Mucosa of descending colon (tissue), 3 donors: ENCODE measurements at regions not wholly inside any gene's neighbourhood (a gene's known extent, or its start where the extent isn't known, plus 50 kb on each side); places are given as distances from the start of the nearest gene placed in this dataset.
A peak's percentile ranks its signal among the peaks of the same experiment; 100 is the strongest.
"Not testable (repeated sequence)": the region's sequence is repeated elsewhere in the genome, so short reads cannot be mapped to it uniquely, and the experiment has no call there.

ENCODE experiments used
- ATAC-seq: fragments of 200-7000 bp; cut with Tn5 transposase; one replicate; pipeline ENCODE4 v1.9.1; 2020; ENCODE audit warnings: mild to moderate bottlenecking, moderate library complexity
- DNase-seq, 3 donors: peaks; one replicate each; pipeline ENCODE4 v3.0.0-alpha.2; 2020
- H3K36me3 ChIP-seq: fragments of 200-600 bp; one replicate; pipeline ENCODE4 v1.8.0; 2021; ENCODE audit warnings: low read depth, mild to moderate bottlenecking
- H3K4me1 ChIP-seq: fragments of 200-600 bp; one replicate; pipeline ENCODE4 v1.8.0; 2021; ENCODE audit warnings: low read depth, mild to moderate bottlenecking
- H3K4me3 ChIP-seq: fragments of 200-600 bp; one replicate; pipeline ENCODE4 v1.8.0; 2021; ENCODE audit warnings: mild to moderate bottlenecking
- H3K9me3 ChIP-seq: fragments of 200-600 bp; one replicate; pipeline ENCODE4 v1.8.0; 2021; ENCODE audit warnings: mild to moderate bottlenecking
- CTCF ChIP-seq: fragments of 200-600 bp; IDR thresholded peaks from one replicate; pipeline ENCODE4 v1.8.0; 2022; ENCODE audit warnings: antibody characterized with exemption, mild to moderate bottlenecking
- intact Hi-C, 2 donors: fragments of 100-400 bp; cut with DNase I in 1 of 2; cut with micrococcal nuclease in 1 of 2; formaldehyde crosslinking; loops; one replicate each; pipeline versions ENCODE4 v1.11.0 to v1.11.1; 2022; cut with DNase I, micrococcal nuclease
- donor health status: DM: no; HTN: no; CAD: no; lungs with moderate emphysema.
- donor health status: DM: no; HTN: no; CAD: no.
- donor health status: DM: no; HTN: yes; CAD: no.

GRCh38 chr3:178350763-178351162, 185.5 kb upstream of the KCNMB2 start:
- peaks cover 6% of the 10 kb centered on the region for H3K9me3 ChIP-seq
- intact Hi-C loops = no loop called here
- no peak for ATAC-seq
- DNase-seq = no peak
- no peaks in the 10 kb centered on the region for H3K36me3 ChIP-seq
- no peak for TF ChIP-seq CTCF
- H3K4me1 ChIP-seq = no peaks in the 10 kb centered on the region
- H3K4me3 ChIP-seq = no peak overlapping the region

- Histone ChIP-seq H3K4me1 (no peaks in the 10 kb centered on the region), H3K4me3 (no peak overlapping the region), H3K36me3 (no peaks in the 10 kb centered on the region), H3K9me3 (peaks cover 6% of the 10 kb centered on the region)
- DNase-seq (no peak), ATAC-seq (peak; percentile 8)
- intact Hi-C loops = no loop called here
- no peak for TF ChIP-seq CTCF
These were observed 183.8 kb upstream of the KCNMB2 start for GRCh38 chr3:178352326-178353005.

GRCh38 chr3:178353006-178353694, 183.1 kb upstream of the KCNMB2 start:
- Histone ChIP-seq H3K4me3 (no peak overlapping the region), H3K36me3 (no peaks in the 10 kb centered on the region), H3K4me1 (no peaks in the 10 kb centered on the region), H3K9me3 (peaks cover 6% of the 10 kb centered on the region)
- ATAC-seq (no peak), DNase-seq (no peak)
- TF ChIP-seq CTCF = no peak
- intact Hi-C loops = no loop called here

GRCh38 chr3:178359728-178360127, 176.5 kb upstream of the KCNMB2 start:
- TF ChIP-seq CTCF = no peak
- ATAC-seq = no peak

GRCh38 chr3:178363048-178363447, 173.2 kb upstream of the KCNMB2 start:
- ATAC-seq, H3K36me3 ChIP-seq, H3K4me1 ChIP-seq, intact Hi-C loops, DNase-seq, H3K4me3 ChIP-seq, H3K9me3 ChIP-seq: not testable (repeated sequence)

More at GRCh38 chr3:178359728-178360127, 176.5 kb upstream of the KCNMB2 start:
- no peak for DNase-seq
- Histone ChIP-seq H3K36me3 (no peaks in the 10 kb centered on the region), H3K9me3 (no peaks in the 10 kb centered on the region), H3K4me1 (no peaks in the 10 kb centered on the region), H3K4me3 (no peak overlapping the region)
- intact Hi-C loops = no loop called here

GRCh38 chr3:178367817-178368617, 168.2 kb upstream of the KCNMB2 start:
- TF ChIP-seq CTCF = no peak
- H3K4me3 ChIP-seq = no peak overlapping the region
- intact Hi-C loops = no loop called here
- no peaks in the 10 kb centered on the region for H3K36me3 ChIP-seq
- H3K9me3 ChIP-seq = no peaks in the 10 kb centered on the region
- H3K4me1 ChIP-seq = no peaks in the 10 kb centered on the region
- ATAC-seq (no peak), DNase-seq (no peak)
